HTR-8/SVneo (cell line): ENCODE measurements at regions not wholly inside any gene's neighbourhood (a gene's known extent, or its start where the extent isn't known, plus 50 kb on each side); places are given as distances from the start of the nearest gene placed in this dataset.

Experiments
- DNase-seq: peaks from one replicate; pipeline ENCODE4 v3.0.0; 2011; ENCODE audit warnings: low spot score, mixed read lengths; ENCODE audit not compliant: insufficient read length
- FAIRE-seq: peaks from 2 replicates; lab custom pipeline; 2011; peaks lifted over from hg19 to GRCh38; lab: Jason Lieb, UNC

GRCh38 chr3:168233001-168233400 is 137.3 kb upstream of the GOLIM4 start:
- DNase-seq (no peak), FAIRE-seq (no peak)

- FAIRE-seq (no peak), DNase-seq (no peak)
Measured at GRCh38 chr3:168223085-168223484, 127.4 kb upstream of the GOLIM4 start.

GRCh38 chr3:168220556-168220955 is 124.8 kb upstream of the GOLIM4 start:
- DNase-seq: no peak
- FAIRE-seq: no peak

- no peak for FAIRE-seq
- no peak for DNase-seq
Measured at GRCh38 chr3:168219530-168219929, 123.8 kb upstream of the GOLIM4 start.

- no peak for FAIRE-seq
Measured at GRCh38 chr3:168218600-168218999, 122.9 kb upstream of the GOLIM4 start.

GRCh38 chr3:168216851-168217250 is 121.1 kb upstream of the GOLIM4 start:
- DNase-seq: no peak
- FAIRE-seq: no peak

More at GRCh38 chr3:168218600-168218999, 122.9 kb upstream of the GOLIM4 start:
- no peak for DNase-seq

- DNase-seq (no peak), FAIRE-seq (no peak)
Measured at GRCh38 chr3:168213920-168214319, 118.2 kb upstream of the GOLIM4 start.

GRCh38 chr3:168212664-168213285 is 117.1 kb upstream of the GOLIM4 start:
- FAIRE-seq: no peak
- DNase-seq: no peak

- FAIRE-seq (no peak), DNase-seq (no peak)
Measured at GRCh38 chr3:168205451-168205850, 109.7 kb upstream of the GOLIM4 start.

- FAIRE-seq: no peak
- no peak for DNase-seq
Measured at GRCh38 chr3:168197162-168197561, 101.4 kb upstream of the GOLIM4 start.

- FAIRE-seq: no peak
Measured at GRCh38 chr3:168191856-168192255, 96.1 kb upstream of the GOLIM4 start.

GRCh38 chr3:168187233-168187632 is 91.5 kb upstream of the GOLIM4 start:
- FAIRE-seq (no peak), DNase-seq (no peak)

More at GRCh38 chr3:168191856-168192255, 96.1 kb upstream of the GOLIM4 start:
- DNase-seq: no peak

GRCh38 chr3:168186293-168186983 is 90.7 kb upstream of the GOLIM4 start:
- peak; percentile 13 for FAIRE-seq
- DNase-seq: no peak

GRCh38 chr3:168183774-168184173 is 88.0 kb upstream of the GOLIM4 start:
- DNase-seq (no peak), FAIRE-seq (no peak)

GRCh38 chr3:168168743-168169142 is 73.0 kb upstream of the GOLIM4 start:
- DNase-seq: no peak
- FAIRE-seq: no peak

GRCh38 chr3:168165390-168166269 is 69.9 kb upstream of the GOLIM4 start:
- DNase-seq: peak; percentile 61
- no peak for FAIRE-seq

GRCh38 chr3:168162172-168162571 is 66.4 kb upstream of the GOLIM4 start:
- DNase-seq (no peak), FAIRE-seq (no peak)

- FAIRE-seq: no peak
Measured at GRCh38 chr3:168161696-168162095, 66.0 kb upstream of the GOLIM4 start.

GRCh38 chr3:168157903-168158302 is 62.2 kb upstream of the GOLIM4 start:
- no peak for FAIRE-seq
- DNase-seq: no peak

More at GRCh38 chr3:168161696-168162095, 66.0 kb upstream of the GOLIM4 start:
- no peak for DNase-seq

GRCh38 chr3:168157099-168157700 is 61.5 kb upstream of the GOLIM4 start:
- DNase-seq (no peak), FAIRE-seq (no peak)
